GM12865 (cell line): ENCODE measurements at regions not wholly inside any gene's neighbourhood (a gene's known extent, or its start where the extent isn't known, plus 50 kb on each side); places are given as distances from the start of the nearest gene placed in this dataset.
A peak's percentile ranks its signal among the peaks of the same experiment; 100 is the strongest.

ENCODE experiments used
- DNase-seq: peaks from one replicate; pipeline ENCODE4 v3.0.0; 2010; ENCODE audit warnings: low read depth
- H3K4me3 ChIP-seq: 2 replicates; pipeline ENCODE4 v1.5.1; 2011; ENCODE audit warnings: mild to moderate bottlenecking, low read depth, low read length, control low read depth
- TF ChIP-seq, protein P1 (sequence below): IDR thresholded peaks from 2 replicates; pipeline ENCODE4 v1.5.1; 2011; ENCODE audit warnings: low read length, control low read depth, low read depth, inconsistent platforms; ENCODE audit not compliant: insufficient read depth; ENCODE audit errors: missing control alignments

DNA sequence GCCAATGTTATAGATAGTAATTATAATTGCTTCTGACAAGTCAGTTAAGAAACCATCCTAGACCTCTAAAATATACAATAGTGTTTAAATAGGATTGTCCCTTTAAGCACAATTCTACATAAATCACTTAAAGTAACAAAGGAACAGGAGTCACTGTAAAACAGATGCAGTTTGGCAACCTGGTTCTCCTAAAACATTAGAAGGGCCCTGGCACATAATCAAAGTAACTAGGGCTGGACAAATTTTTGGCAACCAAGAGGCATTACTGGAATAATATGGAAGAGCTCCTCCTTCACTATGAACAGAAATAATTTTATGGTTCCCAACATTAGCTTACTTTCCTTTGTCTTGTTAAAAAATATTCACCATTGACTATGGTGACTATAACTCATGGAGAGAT lies 75.0 kb upstream of the CCDC160 start:
- H3K4me3 ChIP-seq, result no peak overlapping the region
- DNase-seq, result no peak
- TF ChIP-seq, protein P1, sequence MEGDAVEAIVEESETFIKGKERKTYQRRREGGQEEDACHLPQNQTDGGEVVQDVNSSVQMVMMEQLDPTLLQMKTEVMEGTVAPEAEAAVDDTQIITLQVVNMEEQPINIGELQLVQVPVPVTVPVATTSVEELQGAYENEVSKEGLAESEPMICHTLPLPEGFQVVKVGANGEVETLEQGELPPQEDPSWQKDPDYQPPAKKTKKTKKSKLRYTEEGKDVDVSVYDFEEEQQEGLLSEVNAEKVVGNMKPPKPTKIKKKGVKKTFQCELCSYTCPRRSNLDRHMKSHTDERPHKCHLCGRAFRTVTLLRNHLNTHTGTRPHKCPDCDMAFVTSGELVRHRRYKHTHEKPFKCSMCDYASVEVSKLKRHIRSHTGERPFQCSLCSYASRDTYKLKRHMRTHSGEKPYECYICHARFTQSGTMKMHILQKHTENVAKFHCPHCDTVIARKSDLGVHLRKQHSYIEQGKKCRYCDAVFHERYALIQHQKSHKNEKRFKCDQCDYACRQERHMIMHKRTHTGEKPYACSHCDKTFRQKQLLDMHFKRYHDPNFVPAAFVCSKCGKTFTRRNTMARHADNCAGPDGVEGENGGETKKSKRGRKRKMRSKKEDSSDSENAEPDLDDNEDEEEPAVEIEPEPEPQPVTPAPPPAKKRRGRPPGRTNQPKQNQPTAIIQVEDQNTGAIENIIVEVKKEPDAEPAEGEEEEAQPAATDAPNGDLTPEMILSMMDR, result no peak

- H3K4me3 ChIP-seq, result no peak overlapping the region
- DNase-seq, result no peak
- TF ChIP-seq, protein P1, result no peak
Measured at GRCh38 chrX:134163836-134164235, 73.1 kb upstream of the CCDC160 start.

DNA sequence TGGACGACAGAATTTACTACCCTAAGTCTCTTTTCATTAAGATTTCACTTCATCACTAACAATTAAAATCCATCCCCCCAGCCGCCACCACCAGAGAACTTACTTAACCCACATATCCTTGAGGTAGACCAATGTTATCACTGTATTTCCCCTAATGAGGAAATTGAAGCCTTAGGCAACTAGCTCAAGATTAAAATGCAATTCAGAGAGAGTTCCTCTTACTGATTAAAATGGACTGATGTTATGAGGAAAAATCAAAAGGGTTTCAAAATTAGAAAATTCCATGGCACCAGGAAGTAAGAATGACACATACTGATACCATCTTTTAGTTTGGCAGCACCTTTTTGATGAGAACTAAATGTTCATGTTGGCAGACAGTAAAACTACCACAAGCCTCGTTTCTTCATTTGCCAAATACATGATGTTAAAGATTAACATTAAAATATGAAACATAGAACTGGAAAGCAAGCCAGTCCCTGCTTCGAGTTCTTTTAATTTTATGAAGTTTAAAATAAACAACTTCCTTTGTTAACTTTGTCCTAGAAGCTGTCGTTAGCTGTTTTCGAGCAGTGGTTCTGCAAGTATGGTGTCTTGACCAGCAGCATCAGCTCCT lies 69.3 kb upstream of the CCDC160 start:
- H3K4me3 ChIP-seq, result no peak overlapping the region
- no peak for DNase-seq
- TF ChIP-seq, protein P1, result no peak

DNA sequence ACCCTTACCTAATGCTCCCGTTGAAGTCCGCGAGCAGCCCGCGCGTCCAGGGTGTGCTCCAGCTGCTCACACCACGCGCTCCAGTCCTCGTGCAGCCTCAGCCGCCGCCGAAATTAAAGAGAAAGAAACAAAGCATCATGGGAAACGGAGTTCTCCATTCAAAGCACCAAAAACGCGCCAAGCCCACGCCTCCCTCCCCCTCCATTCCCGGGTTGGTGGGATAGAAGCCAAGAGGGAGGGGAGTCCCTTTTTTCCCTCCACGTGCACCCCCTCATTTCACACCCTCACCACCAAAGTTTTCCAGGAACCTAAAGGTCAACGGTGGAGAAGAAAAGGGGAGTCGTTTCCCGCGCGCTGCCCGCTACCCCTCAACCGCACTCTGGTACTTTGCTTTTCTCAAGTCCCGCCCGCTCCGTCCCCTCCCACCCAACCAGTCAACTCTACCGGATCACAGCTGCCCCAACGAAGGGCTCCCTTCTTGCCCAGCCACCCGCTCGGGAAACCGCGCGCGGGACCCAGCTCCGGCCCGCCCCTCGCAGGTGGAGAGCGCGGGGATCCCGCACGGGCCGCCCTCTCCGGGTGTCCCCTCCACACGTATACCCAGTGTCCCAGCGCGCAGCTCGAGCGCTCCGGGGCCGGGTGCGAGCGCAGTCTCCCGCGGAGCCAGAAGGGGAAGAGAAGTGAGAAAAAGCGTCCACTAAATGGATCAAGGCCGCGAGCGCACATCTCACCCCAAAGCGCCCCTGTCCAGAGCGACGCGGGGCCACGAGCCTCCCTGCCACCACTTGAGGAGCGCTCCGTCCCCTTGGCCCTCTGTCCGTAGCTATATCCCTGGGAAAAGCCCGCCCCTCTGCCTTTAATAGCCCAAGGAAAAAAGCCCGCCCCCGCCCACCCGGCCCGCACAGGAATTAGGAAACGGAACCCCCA lies 65.1 kb upstream of the CCDC160 start:
- H3K4me3 ChIP-seq, result peak overlapping the region; percentile 28; the same call in 1 of the 2 replicates
- TF ChIP-seq, protein P1, result no peak
- no peak for DNase-seq

GRCh38 chrX:134172588-134173259 lies 64.3 kb upstream of the CCDC160 start:
- TF ChIP-seq, protein P1, result no peak
- DNase-seq, result no peak
- peak overlapping the region; percentile 52 for H3K4me3 ChIP-seq

DNA sequence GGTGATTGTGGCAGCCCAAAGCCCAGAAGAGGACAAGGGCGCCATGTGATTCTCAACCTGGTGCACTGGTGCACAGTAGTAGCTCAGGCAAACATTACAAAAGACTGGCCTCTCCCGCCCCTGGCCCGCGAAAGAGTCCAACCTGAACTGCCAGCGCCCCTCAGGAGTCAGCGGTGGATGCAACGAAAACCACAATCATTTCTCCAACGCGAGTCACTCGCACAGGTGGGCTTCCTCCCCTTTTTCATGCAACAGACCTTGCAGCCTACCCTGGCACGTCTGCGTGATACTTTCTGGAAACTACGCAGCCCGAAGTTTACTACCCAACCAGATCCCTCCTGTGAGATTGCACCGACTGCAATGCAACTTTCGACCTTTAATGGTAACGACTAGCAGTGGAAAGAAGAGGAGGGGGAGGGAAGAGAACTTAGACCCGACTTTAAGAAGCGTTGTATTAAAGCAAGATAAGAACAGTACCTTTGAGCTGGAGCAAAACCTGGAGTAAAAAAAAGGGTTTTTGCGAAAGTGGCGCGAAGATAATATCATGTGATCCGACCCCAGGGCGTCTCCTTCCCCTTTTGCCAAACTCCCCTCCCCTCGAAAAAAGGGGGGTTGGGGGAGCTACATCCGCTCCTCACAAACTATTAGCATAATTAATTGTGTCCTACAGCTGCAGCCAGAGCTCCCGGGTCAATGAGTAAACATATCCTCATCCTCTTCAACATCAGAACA lies 63.3 kb upstream of the CCDC160 start:
- no peak for DNase-seq
- TF ChIP-seq, protein P1, result no peak
- no peak overlapping the region for H3K4me3 ChIP-seq
